ENCODE measurements at regions not wholly inside any gene's neighbourhood (a gene's known extent, or its start where the extent isn't known, plus 50 kb on each side); places are given as distances from the start of the nearest gene placed in this dataset.

DNA sequence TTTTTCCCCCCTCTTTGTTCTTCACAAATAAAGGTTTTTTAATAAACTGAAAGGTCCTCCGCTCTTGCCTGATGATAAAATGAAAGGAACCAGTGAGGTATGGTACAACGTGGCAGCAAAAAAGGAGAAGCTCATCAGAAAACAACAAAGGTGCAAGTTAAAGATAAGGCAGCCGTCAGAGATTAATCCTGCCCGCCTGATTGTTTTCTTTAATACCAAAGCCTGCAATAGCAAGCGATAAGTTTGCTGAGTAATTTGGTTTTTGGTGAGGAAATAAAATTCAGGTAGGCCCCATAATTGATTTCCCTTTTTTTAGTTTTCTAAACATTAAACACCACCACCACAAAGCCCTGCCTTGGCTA is 177.9 kb downstream of the MBOAT1 start:
- no peak for TF ChIP-seq POLR2A (IDR thresholded peaks at IDR 0.05)
- TF ChIP-seq, protein P1, sequence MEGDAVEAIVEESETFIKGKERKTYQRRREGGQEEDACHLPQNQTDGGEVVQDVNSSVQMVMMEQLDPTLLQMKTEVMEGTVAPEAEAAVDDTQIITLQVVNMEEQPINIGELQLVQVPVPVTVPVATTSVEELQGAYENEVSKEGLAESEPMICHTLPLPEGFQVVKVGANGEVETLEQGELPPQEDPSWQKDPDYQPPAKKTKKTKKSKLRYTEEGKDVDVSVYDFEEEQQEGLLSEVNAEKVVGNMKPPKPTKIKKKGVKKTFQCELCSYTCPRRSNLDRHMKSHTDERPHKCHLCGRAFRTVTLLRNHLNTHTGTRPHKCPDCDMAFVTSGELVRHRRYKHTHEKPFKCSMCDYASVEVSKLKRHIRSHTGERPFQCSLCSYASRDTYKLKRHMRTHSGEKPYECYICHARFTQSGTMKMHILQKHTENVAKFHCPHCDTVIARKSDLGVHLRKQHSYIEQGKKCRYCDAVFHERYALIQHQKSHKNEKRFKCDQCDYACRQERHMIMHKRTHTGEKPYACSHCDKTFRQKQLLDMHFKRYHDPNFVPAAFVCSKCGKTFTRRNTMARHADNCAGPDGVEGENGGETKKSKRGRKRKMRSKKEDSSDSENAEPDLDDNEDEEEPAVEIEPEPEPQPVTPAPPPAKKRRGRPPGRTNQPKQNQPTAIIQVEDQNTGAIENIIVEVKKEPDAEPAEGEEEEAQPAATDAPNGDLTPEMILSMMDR (IDR thresholded peaks at IDR 0.05 in 8 of 11, conservative IDR thresholded peaks at IDR 0.05 in 3 of 11) = no peak

Measured in spleen (tissue), 7 donors.